Effector memory CD4-positive, alpha-beta T cell (primary cell): ENCODE measurements at regions not wholly inside any gene's neighbourhood (a gene's known extent, or its start where the extent isn't known, plus 50 kb on each side); places are given as distances from the start of the nearest gene placed in this dataset.

Experiments
- DNase-seq, 3 donors: peaks; one replicate each; pipeline ENCODE4 v3.0.0-alpha.2; 2020
- H3K27ac ChIP-seq: 2 replicates; pipeline ENCODE4 v1.7.0; 2013; ENCODE audit warnings: mild to moderate bottlenecking, low read length, moderate library complexity; ENCODE audit not compliant: insufficient read depth, poor library complexity, severe bottlenecking
- H3K27me3 ChIP-seq: replicated peaks from 2 replicates; pipeline ENCODE4 v1.7.0; 2013; ENCODE audit warnings: mild to moderate bottlenecking, low read length; ENCODE audit not compliant: insufficient read depth, control insufficient read depth, poor library complexity, severe bottlenecking
- H3K36me3 ChIP-seq: 2 replicates; pipeline ENCODE4 v1.7.0; 2013; ENCODE audit warnings: mild to moderate bottlenecking, low read length, moderate library complexity; ENCODE audit not compliant: control insufficient read depth, insufficient read depth
- H3K4me1 ChIP-seq: 2 replicates; pipeline ENCODE4 v1.7.0; 2013; ENCODE audit warnings: low read length, mild to moderate bottlenecking; ENCODE audit not compliant: control insufficient read depth, insufficient read depth, poor library complexity, severe bottlenecking
- H3K4me3 ChIP-seq: 2 replicates; pipeline ENCODE4 v1.7.0; 2013; ENCODE audit warnings: low read length, low read depth, mild to moderate bottlenecking; ENCODE audit not compliant: insufficient read depth, poor library complexity, severe bottlenecking
- H3K9me3 ChIP-seq: 2 replicates; pipeline ENCODE4 v1.7.0; 2013; ENCODE audit warnings: mild to moderate bottlenecking, low read length, moderate library complexity; ENCODE audit not compliant: control insufficient read depth

- Histone ChIP-seq H3K27ac (no peak overlapping the region), H3K4me3 (no peak overlapping the region), H3K36me3 (no peaks in the 10 kb centered on the region), H3K27me3 (no peaks in the 10 kb centered on the region), H3K4me1 (no peaks in the 10 kb centered on the region), H3K9me3 (no peaks in the 10 kb centered on the region)
- DNase-seq, result no peak
Observed at GRCh38 chr7:121475806-121476205, 79.7 kb upstream of the FAM3C start.

GRCh38 chr7:121474301-121474673, 78.2 kb upstream of the FAM3C start:
- no peak for DNase-seq
- Histone ChIP-seq H3K4me1 (no peaks in the 10 kb centered on the region), H3K9me3 (no peaks in the 10 kb centered on the region), H3K27ac (no peak overlapping the region), H3K27me3 (no peaks in the 10 kb centered on the region), H3K4me3 (no peak overlapping the region), H3K36me3 (no peaks in the 10 kb centered on the region)

GRCh38 chr7:121473645-121474300, 77.7 kb upstream of the FAM3C start:
- no peak for DNase-seq
- no peak overlapping the region for H3K4me3 ChIP-seq
- no peaks in the 10 kb centered on the region for H3K27me3 ChIP-seq
- H3K4me1 ChIP-seq, result no peaks in the 10 kb centered on the region
- no peaks in the 10 kb centered on the region for H3K9me3 ChIP-seq
- no peaks in the 10 kb centered on the region for H3K36me3 ChIP-seq
- no peak overlapping the region for H3K27ac ChIP-seq

- H3K4me1 ChIP-seq, result no peaks in the 10 kb centered on the region
- no peak for DNase-seq
- no peak overlapping the region for H3K4me3 ChIP-seq
- no peaks in the 10 kb centered on the region for H3K36me3 ChIP-seq
- no peaks in the 10 kb centered on the region for H3K27me3 ChIP-seq
- H3K27ac ChIP-seq, result no peak overlapping the region
- no peaks in the 10 kb centered on the region for H3K9me3 ChIP-seq
Observed at GRCh38 chr7:121466455-121466854, 70.3 kb upstream of the FAM3C start.

- no peak overlapping the region for H3K27ac ChIP-seq
- no peaks in the 10 kb centered on the region for H3K9me3 ChIP-seq
- no peaks in the 10 kb centered on the region for H3K27me3 ChIP-seq
- H3K36me3 ChIP-seq, result no peaks in the 10 kb centered on the region
- no peak overlapping the region for H3K4me3 ChIP-seq
- DNase-seq, result no peak
- H3K4me1 ChIP-seq, result no peaks in the 10 kb centered on the region
Observed at GRCh38 chr7:121459148-121459547, 63.0 kb upstream of the FAM3C start.

- Histone ChIP-seq H3K4me3 (no peak overlapping the region), H3K27ac (no peak overlapping the region), H3K36me3 (no peaks in the 10 kb centered on the region), H3K4me1 (no peaks in the 10 kb centered on the region), H3K27me3 (no peaks in the 10 kb centered on the region), H3K9me3 (no peaks in the 10 kb centered on the region)
- no peak for DNase-seq
Observed at GRCh38 chr7:121456785-121457359, 60.8 kb upstream of the FAM3C start.

GRCh38 chr7:121456015-121456414, 59.9 kb upstream of the FAM3C start:
- no peaks in the 10 kb centered on the region for H3K9me3 ChIP-seq
- H3K4me3 ChIP-seq, result no peak overlapping the region
- H3K27ac ChIP-seq, result no peak overlapping the region
- H3K27me3 ChIP-seq, result no peaks in the 10 kb centered on the region
- H3K36me3 ChIP-seq, result no peaks in the 10 kb centered on the region
- H3K4me1 ChIP-seq, result no peaks in the 10 kb centered on the region
- no peak for DNase-seq

GRCh38 chr7:121452389-121452788, 56.3 kb upstream of the FAM3C start:
- H3K36me3 ChIP-seq, result no peaks in the 10 kb centered on the region
- no peak for DNase-seq
- H3K9me3 ChIP-seq, result no peaks in the 10 kb centered on the region
- H3K27me3 ChIP-seq, result no peaks in the 10 kb centered on the region
- H3K4me1 ChIP-seq, result no peaks in the 10 kb centered on the region
- no peak overlapping the region for H3K27ac ChIP-seq
- H3K4me3 ChIP-seq, result no peak overlapping the region

- H3K27ac ChIP-seq, result no peak overlapping the region
- H3K9me3 ChIP-seq, result no peaks in the 10 kb centered on the region
- H3K36me3 ChIP-seq, result no peaks in the 10 kb centered on the region
- H3K4me1 ChIP-seq, result no peaks in the 10 kb centered on the region
- no peaks in the 10 kb centered on the region for H3K27me3 ChIP-seq
- H3K4me3 ChIP-seq, result no peak overlapping the region
- no peak for DNase-seq
Observed at GRCh38 chr7:121451367-121452094, 55.4 kb upstream of the FAM3C start.

- no peak overlapping the region for H3K27ac ChIP-seq
- H3K4me1 ChIP-seq, result no peaks in the 10 kb centered on the region
- no peak for DNase-seq
- H3K4me3 ChIP-seq, result no peak overlapping the region
- H3K36me3 ChIP-seq, result no peaks in the 10 kb centered on the region
- H3K27me3 ChIP-seq, result no peaks in the 10 kb centered on the region
- no peaks in the 10 kb centered on the region for H3K9me3 ChIP-seq
Observed at GRCh38 chr7:121450631-121451198, 54.6 kb upstream of the FAM3C start.
